Right lobe of liver (tissue), 4 donors: ENCODE measurements at regions not wholly inside any gene's neighbourhood (a gene's known extent, or its start where the extent isn't known, plus 50 kb on each side); places are given as distances from the start of the nearest gene placed in this dataset.

Source experiments
- CTCF ChIP-seq, 4 donors: fragments of 200-600 bp in 3 of 4; fragments of 450-650 bp in 1 of 4; IDR thresholded peaks; one replicate each; pipeline versions ENCODE4 v1.5.1 to v1.8.0; 2016 to 2022; ENCODE audit warnings: antibody characterized with exemption in 4 of 4, mild to moderate bottlenecking in 2 of 4
- POLR2A ChIP-seq: fragments of 450-650 bp; IDR thresholded peaks from one replicate; pipeline ENCODE4 v1.6.1; 2017; ENCODE audit warnings: antibody characterized with exemption, mild to moderate bottlenecking
- donor health status: DM: no; HTN: no; CAD: no.
- donor health status: DM: no; HTN: no; CAD: no.
- donor health status: DM: no; HTN: yes; CAD: no.

- TF ChIP-seq CTCF (IDR thresholded peaks at IDR 0.05) = no peak
- TF ChIP-seq POLR2A = no peak
These were observed 101.8 kb upstream of the ASB18 start for GRCh38 chr2:236366049-236366387.
